GM12891 (cell line): ENCODE measurements at regions not wholly inside any gene's neighbourhood (a gene's known extent, or its start where the extent isn't known, plus 50 kb on each side); places are given as distances from the start of the nearest gene placed in this dataset.

Experiments used
- PAX5 ChIP-seq: IDR thresholded peaks from 2 replicates; pipeline ENCODE4 v1.6.1; 2011; ENCODE audit warnings: low read length, moderate library complexity, mild to moderate bottlenecking; ENCODE audit not compliant: insufficient read depth, severe bottlenecking
- POLR2A ChIP-seq: IDR thresholded peaks from 2 replicates; pipeline ENCODE4 v1.6.1; 2011; ENCODE audit warnings: low read depth, low read length, control low read depth
- POLR2AphosphoS5 ChIP-seq: IDR thresholded peaks from 2 replicates; pipeline ENCODE4 v1.6.1; 2011; ENCODE audit warnings: low read depth, low read length, control low read depth
- POU2F2 ChIP-seq: IDR thresholded peaks from 2 replicates; pipeline ENCODE4 v1.6.1; 2011; ENCODE audit warnings: low read depth, mild to moderate bottlenecking, control low read depth, low read length, moderate library complexity
- SPI1 ChIP-seq: IDR thresholded peaks from 2 replicates; pipeline ENCODE4 v1.6.1; 2011; ENCODE audit warnings: low read depth, low read length, control low read depth
- TAF1 ChIP-seq: IDR thresholded peaks from 2 replicates; pipeline ENCODE4 v1.6.1; 2011; ENCODE audit warnings: low read depth, low read length, control low read depth

DNA sequence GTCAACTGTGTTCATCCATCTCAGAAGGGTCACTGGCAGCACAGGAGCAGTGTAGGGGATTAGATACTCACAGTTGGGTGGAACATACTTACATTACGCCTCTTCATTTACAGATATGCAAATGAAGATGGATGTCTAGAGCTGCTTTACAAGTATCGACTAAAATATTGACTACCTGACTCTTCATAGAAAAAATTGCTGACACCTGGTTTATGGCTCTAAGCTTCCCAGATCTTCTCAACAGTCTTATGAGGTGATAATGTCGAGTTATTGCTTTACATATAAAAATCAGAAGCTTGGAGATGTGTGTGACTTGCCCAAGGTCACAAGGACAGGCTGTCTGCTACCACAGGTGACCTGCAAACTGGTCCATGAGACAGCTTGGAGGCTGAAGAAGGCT lies 677.2 kb downstream of the TYW1 start:
- TF ChIP-seq POLR2A (no peak), TAF1 (no peak), SPI1 (no peak), POLR2AphosphoS5 (no peak), PAX5 (no peak), POU2F2 (no peak)
